HCT116 (cell line): ENCODE measurements at regions not wholly inside any gene's neighbourhood (a gene's known extent, or its start where the extent isn't known, plus 50 kb on each side); places are given as distances from the start of the nearest gene placed in this dataset.

Source experiments
- ATAC-seq: fragments of 200-7000 bp; cut with Tn5 transposase; 2 replicates; pipeline ENCODE4 v1.9.1; 2020; ENCODE audit warnings: mild to moderate bottlenecking, moderate library complexity
- BruUV-seq: library from RNA; stranded (reverse); fragments of 400-500 nt; replicated peaks from 2 replicates; lab custom pipeline; 2021; lab: Mats Ljungman, UMichigan
- CTCF ChIA-PET: fragments of 300-600 bp; sonication (Branson Sonifier 250); formaldehyde crosslinking; loops from one replicate; lab custom pipeline; 2021; ENCODE audit warnings: antibody characterized with exemption; lab: Charles Lee
- POLR2A ChIA-PET: fragments of 300-600, 350-600 bp; sonication (Branson Sonifier 250); formaldehyde crosslinking; loops from one replicate; lab custom pipeline; 2021; ENCODE audit warnings: antibody characterized with exemption; lab: Charles Lee
- RAD21 ChIA-PET, 2 experiments: fragments of 300-600 bp; sonication (Branson Sonifier 250); formaldehyde crosslinking; loops; one replicate each; lab custom pipeline; 2023; ENCODE audit warnings: low total read pairs in 2 of 2; ENCODE audit not compliant: uncharacterized antibody in 2 of 2, unreplicated experiment in 2 of 2, low non-redundant PET in 1 of 2; lab: Charles Lee
- DNase-seq: peaks from one replicate; pipeline ENCODE4 v3.0.0-alpha.2; 2010; ENCODE audit warnings: low read depth, low spot score
- H2AFZ ChIP-seq: fragments of 200-600 bp; shearing (Covaris generic), sonication (generic); 2 replicates; pipeline ENCODE4 v1.6.1; 2017; ENCODE audit warnings: low read depth, mixed run types, mixed read lengths, antibody characterized with exemption, low read length; ENCODE audit not compliant: poor library complexity, severe bottlenecking
- H3K27ac ChIP-seq: 2 replicates; pipeline ENCODE4 v1.5.1; 2012; ENCODE audit warnings: low read depth, low read length
- H3K27me3 ChIP-seq: fragments of 200-600 bp; sonication (generic); 2 replicates; pipeline ENCODE4 v1.6.1; 2016; ENCODE audit warnings: mixed run types, low read length, mixed read lengths; ENCODE audit not compliant: insufficient read depth
- H3K36me3 ChIP-seq, 2 experiments: fragments of 200-500 bp in 1 of 2; fragments of 200-600 bp in 1 of 2; sonication (Bioruptor generic) in 1 of 2; sonication (generic) in 1 of 2; 2 replicates each; pipeline versions ENCODE4 v1.5.1 to v1.6.1; 2014 to 2016; ENCODE audit warnings: low read length in 2 of 2, inconsistent platforms in 1 of 2, mixed read lengths in 1 of 2, mixed run types in 1 of 2; ENCODE audit not compliant: insufficient read depth in 2 of 2, control insufficient read depth in 1 of 2
- H3K4me1 ChIP-seq, 2 experiments: fragments of 200-600 bp in 1 of 2; sonication (generic) in 1 of 2; 2 replicates each; pipeline versions ENCODE4 v1.5.1 to v1.6.1; 2012 to 2017; ENCODE audit warnings: low read length in 2 of 2, inconsistent platforms in 1 of 2, mild to moderate bottlenecking in 1 of 2, mixed read lengths in 1 of 2, mixed run types in 1 of 2, moderate library complexity in 1 of 2; ENCODE audit not compliant: insufficient read depth in 2 of 2, control insufficient read depth in 1 of 2
- H3K4me2 ChIP-seq: fragments of 200-600 bp; sonication (generic); 2 replicates; pipeline ENCODE4 v1.6.1; 2017; ENCODE audit warnings: mixed run types, low read length, mixed read lengths
- H3K4me3 ChIP-seq, 2 experiments: fragments of 200-600 bp in 1 of 2; sonication (generic) in 1 of 2; replicated peaks in 1 of 2; 2 replicates each; pipeline ENCODE4 v1.5.1; 2011 to 2016; ENCODE audit warnings: low read length in 2 of 2, control low read depth in 1 of 2, low read depth in 1 of 2, mild to moderate bottlenecking in 1 of 2, mixed read lengths in 1 of 2, mixed run types in 1 of 2
- H3K79me2 ChIP-seq: fragments of 200-600 bp; sonication (generic); 2 replicates; pipeline ENCODE4 v1.6.1; 2017; ENCODE audit warnings: mild to moderate bottlenecking, mixed run types, low read length, moderate library complexity, mixed read lengths; ENCODE audit not compliant: insufficient read depth
- H3K9ac ChIP-seq: fragments of 200-600 bp; sonication (generic); 2 replicates; pipeline ENCODE4 v1.6.1; 2016; ENCODE audit warnings: low read length, mixed read lengths
- H3K9me2 ChIP-seq: fragments of 200-600 bp; sonication (generic), shearing (Covaris generic); 2 replicates; pipeline ENCODE4 v1.6.1; 2017; ENCODE audit warnings: mixed run types, mild to moderate bottlenecking, moderate library complexity; ENCODE audit not compliant: insufficient read depth
- H3K9me3 ChIP-seq, 2 experiments: fragments of 200-500 bp in 1 of 2; fragments of 200-600 bp in 1 of 2; sonication (Bioruptor generic) in 1 of 2; sonication (generic) in 1 of 2; 2 replicates each; pipeline ENCODE4 v1.6.1; 2014 to 2017; ENCODE audit warnings: low read length in 2 of 2, mixed read lengths in 2 of 2, inconsistent platforms in 1 of 2, low read depth in 1 of 2, mild to moderate bottlenecking in 1 of 2, mixed run types in 1 of 2, moderate library complexity in 1 of 2; ENCODE audit not compliant: control insufficient read depth in 1 of 2, insufficient read depth in 1 of 2
- H4K20me1 ChIP-seq: fragments of 200-600 bp; sonication (generic), shearing (Covaris generic); 2 replicates; pipeline ENCODE4 v1.6.1; 2017; ENCODE audit warnings: mixed run types, mild to moderate bottlenecking, moderate library complexity; ENCODE audit not compliant: insufficient read depth
- CBX3 ChIP-seq: IDR thresholded peaks from 2 replicates; pipeline ENCODE4 v1.6.1; 2012; ENCODE audit warnings: low read depth
- ELF1 ChIP-seq: IDR thresholded peaks from 2 replicates; pipeline ENCODE4 v1.6.1; 2012; ENCODE audit warnings: low read depth, borderline replicate concordance
- EZH2phosphoT487 ChIP-seq: fragments of 200-600 bp; IDR thresholded peaks from 2 replicates; pipeline ENCODE4 v1.6.1; 2018; ENCODE audit warnings: antibody characterized with exemption, borderline replicate concordance
- POLR2AphosphoS5 ChIP-seq: IDR thresholded peaks from 2 replicates; pipeline ENCODE4 v1.6.1; 2011; ENCODE audit warnings: mild to moderate bottlenecking, low read depth, low read length, moderate library complexity
- TCF7L2 ChIP-seq: IDR thresholded peaks from 2 replicates; pipeline ENCODE4 v1.7.0; 2011; ENCODE audit warnings: borderline replicate concordance, inconsistent platforms; ENCODE audit not compliant: insufficient read depth, insufficient read length; ENCODE audit errors: extremely low read depth
- ZFX ChIP-seq: fragments of 450-650 bp; IDR thresholded peaks from 2 replicates; pipeline ENCODE4 v1.6.1; 2017
- intact Hi-C: fragments of 100-400 bp; cut with micrococcal nuclease; formaldehyde crosslinking; loops from 2 replicates; pipeline ENCODE4 v1.10.0; 2022
- TF ChIP-seq, protein P1 (sequence below): IDR thresholded peaks from 2 replicates; pipeline ENCODE4 v1.6.1; 2011; ENCODE audit warnings: mild to moderate bottlenecking, low read length, moderate library complexity; ENCODE audit not compliant: insufficient replicate concordance; ENCODE audit errors: extremely low read depth
- TF ChIP-seq, protein P2 (sequence below): IDR thresholded peaks from 2 replicates; pipeline ENCODE4 v1.6.1; 2012; ENCODE audit warnings: low read depth

DNA sequence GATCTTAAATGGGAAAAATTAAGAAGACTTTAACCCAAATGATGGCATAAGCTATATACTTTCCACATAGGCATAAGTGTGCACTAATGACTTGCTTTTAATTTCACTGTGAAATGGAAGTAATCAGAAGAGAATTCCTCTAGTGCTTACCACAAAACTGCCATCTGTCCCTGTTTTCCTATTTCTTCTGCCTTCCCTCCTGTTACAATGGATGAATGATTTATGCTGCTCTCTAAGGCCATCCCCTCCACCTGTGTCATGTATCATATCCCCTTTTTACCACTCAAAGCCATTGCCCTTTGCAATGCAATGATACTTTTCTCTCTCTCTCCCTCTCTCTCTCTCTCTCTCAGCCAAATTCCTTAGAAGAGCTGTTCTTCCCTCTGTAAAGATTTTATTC, 109.1 kb downstream of the C12orf50 start:
- no peak for TF ChIP-seq ZFX
- no peak for TF ChIP-seq ELF1
- TF ChIP-seq, protein P1, sequence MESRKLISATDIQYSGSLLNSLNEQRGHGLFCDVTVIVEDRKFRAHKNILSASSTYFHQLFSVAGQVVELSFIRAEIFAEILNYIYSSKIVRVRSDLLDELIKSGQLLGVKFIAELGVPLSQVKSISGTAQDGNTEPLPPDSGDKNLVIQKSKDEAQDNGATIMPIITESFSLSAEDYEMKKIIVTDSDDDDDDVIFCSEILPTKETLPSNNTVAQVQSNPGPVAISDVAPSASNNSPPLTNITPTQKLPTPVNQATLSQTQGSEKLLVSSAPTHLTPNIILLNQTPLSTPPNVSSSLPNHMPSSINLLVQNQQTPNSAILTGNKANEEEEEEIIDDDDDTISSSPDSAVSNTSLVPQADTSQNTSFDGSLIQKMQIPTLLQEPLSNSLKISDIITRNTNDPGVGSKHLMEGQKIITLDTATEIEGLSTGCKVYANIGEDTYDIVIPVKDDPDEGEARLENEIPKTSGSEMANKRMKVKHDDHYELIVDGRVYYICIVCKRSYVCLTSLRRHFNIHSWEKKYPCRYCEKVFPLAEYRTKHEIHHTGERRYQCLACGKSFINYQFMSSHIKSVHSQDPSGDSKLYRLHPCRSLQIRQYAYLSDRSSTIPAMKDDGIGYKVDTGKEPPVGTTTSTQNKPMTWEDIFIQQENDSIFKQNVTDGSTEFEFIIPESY: no peak
- TF ChIP-seq TCF7L2: no peak
- TF ChIP-seq CBX3: no peak
- TF ChIP-seq EZH2phosphoT487: no peak
- no peak for TF ChIP-seq POLR2AphosphoS5
- H3K4me2 ChIP-seq: no peak overlapping the region
- no peaks in the 10 kb centered on the region for H4K20me1 ChIP-seq
- no peak for DNase-seq
- no peaks in the 10 kb centered on the region for H3K27me3 ChIP-seq
- ChIA-PET POLR2A (no interaction called here), CTCF (no interaction called here), RAD21 (no interaction called here)
- no peak for ATAC-seq
- H3K27ac ChIP-seq: no peak overlapping the region
- H3K9me2 ChIP-seq: peaks cover 4% of the 10 kb centered on the region; the same call in 1 of the 2 replicates
- H3K4me3 ChIP-seq: no peak overlapping the region
- H3K36me3 ChIP-seq: no peaks in the 10 kb centered on the region
- no peak overlapping the region for H2AFZ ChIP-seq
- no TSS peak for BruUV-seq
- H3K9me3 ChIP-seq: no peaks in the 10 kb centered on the region
- H3K79me2 ChIP-seq: no peaks in the 10 kb centered on the region
- no peaks in the 10 kb centered on the region for H3K4me1 ChIP-seq
- intact Hi-C loops: no loop called here
- no peak overlapping the region for H3K9ac ChIP-seq

- TF ChIP-seq, protein P1: no peak
- TF ChIP-seq, protein P2, sequence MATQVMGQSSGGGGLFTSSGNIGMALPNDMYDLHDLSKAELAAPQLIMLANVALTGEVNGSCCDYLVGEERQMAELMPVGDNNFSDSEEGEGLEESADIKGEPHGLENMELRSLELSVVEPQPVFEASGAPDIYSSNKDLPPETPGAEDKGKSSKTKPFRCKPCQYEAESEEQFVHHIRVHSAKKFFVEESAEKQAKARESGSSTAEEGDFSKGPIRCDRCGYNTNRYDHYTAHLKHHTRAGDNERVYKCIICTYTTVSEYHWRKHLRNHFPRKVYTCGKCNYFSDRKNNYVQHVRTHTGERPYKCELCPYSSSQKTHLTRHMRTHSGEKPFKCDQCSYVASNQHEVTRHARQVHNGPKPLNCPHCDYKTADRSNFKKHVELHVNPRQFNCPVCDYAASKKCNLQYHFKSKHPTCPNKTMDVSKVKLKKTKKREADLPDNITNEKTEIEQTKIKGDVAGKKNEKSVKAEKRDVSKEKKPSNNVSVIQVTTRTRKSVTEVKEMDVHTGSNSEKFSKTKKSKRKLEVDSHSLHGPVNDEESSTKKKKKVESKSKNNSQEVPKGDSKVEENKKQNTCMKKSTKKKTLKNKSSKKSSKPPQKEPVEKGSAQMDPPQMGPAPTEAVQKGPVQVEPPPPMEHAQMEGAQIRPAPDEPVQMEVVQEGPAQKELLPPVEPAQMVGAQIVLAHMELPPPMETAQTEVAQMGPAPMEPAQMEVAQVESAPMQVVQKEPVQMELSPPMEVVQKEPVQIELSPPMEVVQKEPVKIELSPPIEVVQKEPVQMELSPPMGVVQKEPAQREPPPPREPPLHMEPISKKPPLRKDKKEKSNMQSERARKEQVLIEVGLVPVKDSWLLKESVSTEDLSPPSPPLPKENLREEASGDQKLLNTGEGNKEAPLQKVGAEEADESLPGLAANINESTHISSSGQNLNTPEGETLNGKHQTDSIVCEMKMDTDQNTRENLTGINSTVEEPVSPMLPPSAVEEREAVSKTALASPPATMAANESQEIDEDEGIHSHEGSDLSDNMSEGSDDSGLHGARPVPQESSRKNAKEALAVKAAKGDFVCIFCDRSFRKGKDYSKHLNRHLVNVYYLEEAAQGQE: no peak
- TF ChIP-seq EZH2phosphoT487: no peak
- H2AFZ ChIP-seq: no peak overlapping the region
- DNase-seq (no peak), ATAC-seq (no peak)
- POLR2A ChIA-PET: no interaction called here
- no peaks in the 10 kb centered on the region for H3K79me2 ChIP-seq
- no peaks in the 10 kb centered on the region for H3K27me3 ChIP-seq
- H3K9me2 ChIP-seq: no peaks in the 10 kb centered on the region
- H3K9me3 ChIP-seq: no peaks in the 10 kb centered on the region
- RAD21 ChIA-PET: no interaction called here
- H3K9ac ChIP-seq: no peak overlapping the region
- H3K36me3 ChIP-seq: no peaks in the 10 kb centered on the region
- no peaks in the 10 kb centered on the region for H3K4me1 ChIP-seq
- no peak overlapping the region for H3K4me3 ChIP-seq
- no peak overlapping the region for H3K4me2 ChIP-seq
- CTCF ChIA-PET: no interaction called here
- no peaks in the 10 kb centered on the region for H4K20me1 ChIP-seq
- intact Hi-C loops: no loop called here
- H3K27ac ChIP-seq: no peak overlapping the region
- no TSS peak for BruUV-seq
These were observed 127.7 kb downstream of the C12orf50 start for GRCh38 chr12:87901457-87901856.
